ENCODE measurements at regions not wholly inside any gene's neighbourhood (a gene's known extent, or its start where the extent isn't known, plus 50 kb on each side); places are given as distances from the start of the nearest gene placed in this dataset.
"Not testable (repeated sequence)": the region's sequence is repeated elsewhere in the genome, so short reads cannot be mapped to it uniquely, and the experiment has no call there.

- H3K36me3 Mint-ChIP-seq: no peaks in the 10 kb centered on the region
- no peaks in the 10 kb centered on the region for H3K4me1 Mint-ChIP-seq
- no peak overlapping the region for H3K4me3 Mint-ChIP-seq
- H3K27me3 Mint-ChIP-seq: peaks cover 11% of the 10 kb centered on the region
- no peak overlapping the region for H3K27ac Mint-ChIP-seq
- H3K9me3 Mint-ChIP-seq: no peaks in the 10 kb centered on the region
- no peak for DNase-seq
Measured at GRCh38 chr2:105538840-105539239, 140.0 kb upstream of the FHL2 start.

DNA sequence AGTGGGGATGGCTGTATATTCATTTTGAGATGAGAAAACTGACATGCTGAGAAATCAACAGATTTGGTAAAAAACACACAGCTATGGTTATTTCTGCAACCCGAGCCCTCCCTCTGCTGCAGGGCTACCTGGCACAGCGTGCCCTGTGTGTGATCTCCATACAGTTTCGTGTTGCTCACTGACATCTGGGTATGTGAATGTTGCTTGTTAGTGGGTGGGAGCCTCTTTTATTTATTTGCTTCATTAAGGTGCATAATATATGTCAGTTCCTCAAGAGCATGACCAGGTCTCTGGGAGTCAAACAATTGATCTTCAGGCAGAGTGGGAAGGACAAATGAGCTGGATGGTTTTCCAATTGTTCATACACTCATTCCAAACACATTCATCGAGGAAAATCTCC, 139.1 kb upstream of the FHL2 start:
- Mint-ChIP-seq H3K27me3 (peaks cover 11% of the 10 kb centered on the region), H3K9me3 (no peaks in the 10 kb centered on the region), H3K36me3 (no peaks in the 10 kb centered on the region), H3K4me3 (no peak overlapping the region), H3K27ac (no peak overlapping the region), H3K4me1 (no peaks in the 10 kb centered on the region)
- no peak for DNase-seq

- H3K27ac Mint-ChIP-seq: no peak overlapping the region
- no peaks in the 10 kb centered on the region for H3K9me3 Mint-ChIP-seq
- peaks cover 11% of the 10 kb centered on the region for H3K27me3 Mint-ChIP-seq
- DNase-seq: no peak
- no peak overlapping the region for H3K4me3 Mint-ChIP-seq
- no peaks in the 10 kb centered on the region for H3K36me3 Mint-ChIP-seq
- H3K4me1 Mint-ChIP-seq: no peaks in the 10 kb centered on the region
Measured at GRCh38 chr2:105537466-105537865, 138.6 kb upstream of the FHL2 start.

DNA sequence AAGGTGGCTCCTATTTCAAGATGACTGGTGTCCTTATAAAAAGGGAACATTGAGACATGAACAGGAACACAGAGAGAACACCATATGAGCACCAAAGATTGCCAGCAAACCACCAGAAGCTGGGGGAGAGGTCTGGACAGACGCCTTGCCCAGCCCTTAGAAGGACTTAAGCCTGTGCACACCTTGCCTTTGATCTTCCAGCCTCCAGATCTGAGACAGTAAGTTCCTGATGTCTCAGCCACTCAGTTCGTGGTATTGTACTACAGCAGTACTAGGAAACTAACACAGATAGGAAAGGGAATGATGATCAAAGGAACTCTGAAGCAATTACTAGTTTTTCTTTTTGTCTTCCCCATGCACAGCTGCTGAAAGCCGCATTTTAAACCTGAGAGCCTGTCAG, 137.3 kb upstream of the FHL2 start:
- H3K4me1 Mint-ChIP-seq: no peaks in the 10 kb centered on the region
- peaks cover 11% of the 10 kb centered on the region for H3K27me3 Mint-ChIP-seq

DNA sequence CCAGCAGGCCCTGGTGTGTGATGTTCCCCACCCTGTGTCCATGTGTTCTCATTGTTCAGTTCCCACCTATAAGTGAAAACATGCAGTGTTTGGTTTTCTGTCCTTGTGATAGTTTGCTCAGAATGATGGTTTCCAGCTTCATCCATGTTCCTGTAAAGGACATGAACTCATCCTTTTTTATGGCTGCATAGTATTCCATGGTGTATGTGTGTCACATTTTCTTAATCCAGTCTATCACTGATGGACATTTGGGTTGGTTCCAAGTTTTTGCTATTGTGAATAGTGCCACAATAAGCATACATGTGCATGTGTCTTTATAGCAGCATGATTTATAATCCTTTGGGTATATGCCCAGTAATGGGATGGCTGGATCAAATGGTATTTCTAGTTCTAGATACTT, 130.4 kb upstream of the FHL2 start:
- DNase-seq, H3K36me3 Mint-ChIP-seq, H3K4me3 Mint-ChIP-seq, H3K27me3 Mint-ChIP-seq, H3K27ac Mint-ChIP-seq, H3K9me3 Mint-ChIP-seq, H3K4me1 Mint-ChIP-seq: not testable (repeated sequence)

More for the DNA sequence above, 137.3 kb upstream of the FHL2 start:
- Mint-ChIP-seq H3K36me3 (no peaks in the 10 kb centered on the region), H3K9me3 (no peaks in the 10 kb centered on the region), H3K4me3 (no peak overlapping the region), H3K27ac (no peak overlapping the region)
- DNase-seq: no peak

- no peak overlapping the region for H3K27ac Mint-ChIP-seq
- no peaks in the 10 kb centered on the region for H3K9me3 Mint-ChIP-seq
- no peaks in the 10 kb centered on the region for H3K4me1 Mint-ChIP-seq
- no peak for DNase-seq
- no peaks in the 10 kb centered on the region for H3K27me3 Mint-ChIP-seq
- no peak overlapping the region for H3K4me3 Mint-ChIP-seq
- no peaks in the 10 kb centered on the region for H3K36me3 Mint-ChIP-seq
Measured at GRCh38 chr2:105526000-105526925, 127.4 kb upstream of the FHL2 start.

DNA sequence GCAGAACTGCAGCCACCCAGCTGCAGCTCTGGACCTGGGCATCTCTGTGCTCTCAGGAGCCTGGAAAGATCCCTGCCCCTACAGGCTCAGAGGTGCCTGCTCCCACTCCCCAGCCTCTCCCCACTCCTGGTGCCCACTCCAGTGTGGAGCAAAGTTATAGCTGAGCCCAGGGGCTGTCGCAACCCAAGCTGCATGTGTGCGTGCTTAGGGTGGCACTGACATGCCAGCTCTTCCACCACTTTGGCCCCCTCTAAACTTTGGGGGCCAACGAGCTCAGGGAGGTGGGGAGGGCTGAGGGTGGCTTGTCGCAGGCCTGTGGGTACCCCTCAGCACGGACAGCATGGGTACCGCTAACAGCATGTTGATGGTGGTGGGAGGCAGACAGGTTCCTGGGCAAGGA, 126.3 kb upstream of the FHL2 start:
- H3K27me3 Mint-ChIP-seq: no peaks in the 10 kb centered on the region
- DNase-seq: no peak
- H3K9me3 Mint-ChIP-seq: no peaks in the 10 kb centered on the region
- no peak overlapping the region for H3K4me3 Mint-ChIP-seq
- H3K36me3 Mint-ChIP-seq: no peaks in the 10 kb centered on the region
- no peak overlapping the region for H3K27ac Mint-ChIP-seq
- H3K4me1 Mint-ChIP-seq: no peaks in the 10 kb centered on the region

GRCh38 chr2:105522645-105523044, 123.8 kb upstream of the FHL2 start:
- Mint-ChIP-seq H3K27me3 (no peaks in the 10 kb centered on the region), H3K4me1 (no peaks in the 10 kb centered on the region), H3K36me3 (no peaks in the 10 kb centered on the region)

DNA sequence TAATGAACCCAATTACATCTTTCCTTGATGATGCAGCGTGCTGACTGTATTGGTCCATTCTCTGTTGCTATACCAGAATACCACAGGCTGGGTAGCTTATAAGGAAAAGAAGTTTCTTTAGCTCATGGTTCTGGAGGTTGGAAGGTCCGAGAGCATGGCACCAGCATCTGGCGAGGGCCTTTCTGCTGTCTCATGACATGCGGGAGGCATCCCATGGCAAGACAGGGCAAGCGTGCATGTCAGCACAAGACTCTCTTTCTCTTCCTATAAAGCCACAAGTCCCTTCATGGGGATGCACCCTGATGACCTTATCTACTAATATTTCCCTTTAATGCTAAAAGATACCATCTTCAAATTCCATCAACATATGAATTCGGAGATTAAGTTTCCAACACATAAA, 122.8 kb upstream of the FHL2 start:
- no peaks in the 10 kb centered on the region for H3K9me3 Mint-ChIP-seq
- H3K36me3 Mint-ChIP-seq: no peaks in the 10 kb centered on the region
- H3K27ac Mint-ChIP-seq: no peak overlapping the region
- DNase-seq: no peak
- H3K27me3 Mint-ChIP-seq: no peaks in the 10 kb centered on the region
- H3K4me3 Mint-ChIP-seq: no peak overlapping the region
- H3K4me1 Mint-ChIP-seq: no peaks in the 10 kb centered on the region

More at GRCh38 chr2:105522645-105523044, 123.8 kb upstream of the FHL2 start:
- Mint-ChIP-seq H3K4me3 (no peak overlapping the region), H3K9me3 (no peaks in the 10 kb centered on the region), H3K27ac (no peak overlapping the region)
- DNase-seq: no peak

- H3K27me3 Mint-ChIP-seq: no peaks in the 10 kb centered on the region
Measured at GRCh38 chr2:105521176-105521575, 122.3 kb upstream of the FHL2 start.

GRCh38 chr2:105519516-105519915, 120.7 kb upstream of the FHL2 start:
- Mint-ChIP-seq H3K4me1 (no peaks in the 10 kb centered on the region), H3K4me3 (no peak overlapping the region), H3K27me3 (no peaks in the 10 kb centered on the region), H3K9me3 (no peaks in the 10 kb centered on the region), H3K36me3 (no peaks in the 10 kb centered on the region), H3K27ac (no peak overlapping the region)
- DNase-seq: no peak

More at GRCh38 chr2:105521176-105521575, 122.3 kb upstream of the FHL2 start:
- Mint-ChIP-seq H3K27ac (no peak overlapping the region), H3K4me3 (no peak overlapping the region), H3K36me3 (no peaks in the 10 kb centered on the region), H3K9me3 (no peaks in the 10 kb centered on the region), H3K4me1 (no peaks in the 10 kb centered on the region)
- DNase-seq: no peak

DNA sequence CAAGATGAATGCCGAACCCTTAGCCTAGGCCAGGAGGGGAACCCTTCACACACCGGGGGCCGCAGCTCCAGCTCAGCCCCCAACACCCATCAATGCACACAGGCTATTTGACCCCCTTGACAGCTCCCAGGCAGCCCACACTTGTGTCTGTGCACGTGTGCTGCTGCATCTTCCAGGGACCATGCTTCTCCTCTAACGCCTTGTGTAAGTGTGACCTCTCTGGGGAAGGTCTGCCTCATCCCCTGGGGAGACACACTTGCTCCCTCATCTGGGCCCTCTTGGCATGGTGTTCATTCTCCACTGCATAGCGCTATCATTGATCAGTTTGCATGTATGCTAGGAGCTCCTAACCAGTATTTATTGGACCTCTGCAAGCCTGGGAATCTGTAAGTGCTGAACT, 120.0 kb upstream of the FHL2 start:
- Mint-ChIP-seq H3K36me3 (no peaks in the 10 kb centered on the region), H3K9me3 (no peaks in the 10 kb centered on the region), H3K27me3 (no peaks in the 10 kb centered on the region), H3K4me3 (no peak overlapping the region), H3K4me1 (no peaks in the 10 kb centered on the region), H3K27ac (no peak overlapping the region)
- no peak for DNase-seq

- Mint-ChIP-seq H3K36me3 (no peaks in the 10 kb centered on the region), H3K4me3 (no peak overlapping the region), H3K27ac (no peak overlapping the region), H3K4me1 (no peaks in the 10 kb centered on the region), H3K9me3 (no peaks in the 10 kb centered on the region), H3K27me3 (no peaks in the 10 kb centered on the region)
- no peak for DNase-seq
Measured at GRCh38 chr2:105517814-105518705, 119.2 kb upstream of the FHL2 start.

DNA sequence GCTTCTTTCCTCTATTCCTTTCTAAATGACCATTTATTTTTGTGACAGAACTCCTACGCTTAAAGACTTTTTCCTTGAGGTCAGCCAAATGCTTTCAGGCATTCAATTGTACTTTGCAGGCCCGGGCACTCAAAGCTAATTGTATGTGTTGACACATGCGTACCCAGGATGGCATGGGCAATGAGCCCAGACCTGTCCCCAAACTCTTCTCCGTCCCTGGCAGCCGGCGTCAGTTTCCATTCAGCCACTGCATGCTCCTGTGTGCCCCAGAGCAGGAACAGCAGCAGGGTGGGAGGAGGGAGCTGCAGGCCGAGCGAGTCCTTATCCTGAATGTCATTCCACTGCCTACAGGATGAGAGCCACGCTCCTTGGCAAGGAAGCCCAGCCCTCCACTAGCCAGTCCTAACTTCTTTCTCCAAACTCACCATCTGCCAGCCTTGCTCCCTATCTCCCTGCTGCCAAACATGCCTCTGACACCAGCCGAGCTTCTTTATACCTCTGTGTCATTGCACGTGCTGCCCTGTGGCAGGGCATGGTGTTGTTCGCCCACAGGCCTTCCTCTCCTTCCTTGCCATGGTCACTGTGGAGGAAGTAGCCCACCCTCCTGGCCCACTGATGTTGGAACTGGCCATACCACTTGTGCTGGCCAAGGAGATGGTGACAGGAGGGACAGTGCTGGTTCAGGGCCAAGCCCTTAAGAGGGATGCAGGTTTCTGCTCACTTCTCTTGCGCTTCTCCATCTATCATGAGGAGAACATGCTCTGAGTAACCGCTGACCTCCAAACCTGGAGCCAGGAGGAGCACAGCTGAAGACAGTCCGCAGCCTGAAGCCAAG, 116.9 kb upstream of the FHL2 start:
- Mint-ChIP-seq H3K27ac (no peak overlapping the region), H3K36me3 (no peaks in the 10 kb centered on the region), H3K4me1 (no peaks in the 10 kb centered on the region), H3K9me3 (no peaks in the 10 kb centered on the region), H3K27me3 (no peaks in the 10 kb centered on the region), H3K4me3 (no peak overlapping the region)
- no peak for DNase-seq

DNA sequence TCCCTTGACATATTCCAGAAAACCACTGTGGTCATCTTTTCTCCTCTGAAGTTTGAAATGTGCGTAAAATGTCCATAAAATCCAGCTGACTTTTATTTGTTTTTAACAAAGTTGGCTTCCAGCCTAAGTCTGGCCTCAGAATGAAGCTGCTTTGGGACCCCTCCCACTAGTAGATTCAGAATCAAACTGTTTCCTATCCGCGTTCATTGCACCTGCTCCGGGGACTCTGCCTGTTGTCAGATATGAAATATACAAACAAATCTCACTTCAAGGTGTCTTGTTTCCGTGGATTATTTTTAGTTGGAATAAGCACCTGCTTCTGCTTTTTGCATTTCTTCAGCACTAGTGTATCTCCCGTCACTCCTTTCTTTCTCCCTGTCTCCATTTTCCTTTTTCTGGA, 115.7 kb upstream of the FHL2 start:
- Mint-ChIP-seq H3K27me3 (no peaks in the 10 kb centered on the region), H3K4me3 (no peak overlapping the region), H3K27ac (no peak overlapping the region), H3K36me3 (no peaks in the 10 kb centered on the region), H3K4me1 (no peaks in the 10 kb centered on the region), H3K9me3 (no peaks in the 10 kb centered on the region)
- DNase-seq: no peak

Measured in activated naive CD8-positive, alpha-beta T cell treated with anti-CD3 and anti-CD28 coated beads for 36 hours (primary cell).